Endothelial cell (in vitro differentiated cells): ENCODE measurements at regions not wholly inside any gene's neighbourhood (a gene's known extent, or its start where the extent isn't known, plus 50 kb on each side); places are given as distances from the start of the nearest gene placed in this dataset.

ENCODE experiments used
- DNase-seq: peaks from one replicate; pipeline ENCODE4 v3.0.0; 2021; ENCODE audit warnings: low spot score
- H3K27ac Mint-ChIP-seq: one replicate; pipeline ENCODE4 v1.8.0; 2021; ENCODE audit warnings: mixed read lengths, inconsistent platforms; ENCODE audit not compliant: unreplicated experiment
- H3K27me3 Mint-ChIP-seq: one replicate; pipeline ENCODE4 v1.8.0; 2021; ENCODE audit warnings: mild to moderate bottlenecking, moderate library complexity, mixed read lengths, inconsistent platforms; ENCODE audit not compliant: unreplicated experiment
- H3K36me3 Mint-ChIP-seq: one replicate; pipeline ENCODE4 v1.8.0; 2021; ENCODE audit warnings: mild to moderate bottlenecking, low read depth, mixed read lengths, inconsistent platforms; ENCODE audit not compliant: unreplicated experiment
- H3K4me1 Mint-ChIP-seq: one replicate; pipeline ENCODE4 v1.8.0; 2021; ENCODE audit warnings: mild to moderate bottlenecking, mixed read lengths, inconsistent platforms; ENCODE audit not compliant: unreplicated experiment
- H3K4me3 Mint-ChIP-seq: one replicate; pipeline ENCODE4 v1.8.0; 2021; ENCODE audit warnings: mild to moderate bottlenecking, mixed read lengths, inconsistent platforms; ENCODE audit not compliant: unreplicated experiment
- H3K9me3 Mint-ChIP-seq: one replicate; pipeline ENCODE4 v1.8.0; 2021; ENCODE audit warnings: mixed read lengths, inconsistent platforms; ENCODE audit not compliant: unreplicated experiment
- CTCF ChIP-seq: fragments of 200-600 bp; sonication (generic); IDR thresholded peaks from one replicate; pipeline ENCODE4 v1.5.0; 2021; ENCODE audit warnings: antibody characterized with exemption; ENCODE audit not compliant: unreplicated experiment

GRCh38 chr4:115780268-115780667 is 666.8 kb upstream of the NDST4 start:
- no peaks in the 10 kb centered on the region for H3K9me3 Mint-ChIP-seq
- no peak for TF ChIP-seq CTCF

GRCh38 chr4:115770046-115770543 is 656.7 kb upstream of the NDST4 start:
- DNase-seq, result no peak
- Mint-ChIP-seq H3K4me1 (no peaks in the 10 kb centered on the region), H3K4me3 (no peak overlapping the region), H3K27ac (no peak overlapping the region), H3K36me3 (no peaks in the 10 kb centered on the region), H3K9me3 (no peaks in the 10 kb centered on the region), H3K27me3 (peaks cover 1% of the 10 kb centered on the region)
- TF ChIP-seq CTCF, result no peak

More at GRCh38 chr4:115780268-115780667, 666.8 kb upstream of the NDST4 start:
- no peak for DNase-seq
- no peak overlapping the region for H3K27ac Mint-ChIP-seq
- no peaks in the 10 kb centered on the region for H3K4me1 Mint-ChIP-seq
- H3K27me3 Mint-ChIP-seq, result no peaks in the 10 kb centered on the region
- H3K36me3 Mint-ChIP-seq, result no peaks in the 10 kb centered on the region
- H3K4me3 Mint-ChIP-seq, result no peak overlapping the region

- Mint-ChIP-seq H3K4me1 (no peaks in the 10 kb centered on the region), H3K9me3 (no peaks in the 10 kb centered on the region), H3K27me3 (peaks cover 1% of the 10 kb centered on the region), H3K36me3 (no peaks in the 10 kb centered on the region), H3K4me3 (no peak overlapping the region), H3K27ac (no peak overlapping the region)
- no peak for DNase-seq
- TF ChIP-seq CTCF, result no peak
Observed at GRCh38 chr4:115769396-115769795, 656.0 kb upstream of the NDST4 start.

GRCh38 chr4:115763051-115763450 is 649.6 kb upstream of the NDST4 start:
- Mint-ChIP-seq H3K27me3 (peaks cover 1% of the 10 kb centered on the region), H3K4me3 (no peak overlapping the region)

GRCh38 chr4:115759231-115759630 is 645.8 kb upstream of the NDST4 start:
- DNase-seq, result no peak
- H3K4me1 Mint-ChIP-seq, result no peaks in the 10 kb centered on the region
- no peak for TF ChIP-seq CTCF
- H3K27me3 Mint-ChIP-seq, result no peaks in the 10 kb centered on the region
- H3K4me3 Mint-ChIP-seq, result no peak overlapping the region
- H3K36me3 Mint-ChIP-seq, result no peaks in the 10 kb centered on the region
- H3K9me3 Mint-ChIP-seq, result no peaks in the 10 kb centered on the region
- H3K27ac Mint-ChIP-seq, result no peak overlapping the region

More at GRCh38 chr4:115763051-115763450, 649.6 kb upstream of the NDST4 start:
- TF ChIP-seq CTCF, result no peak
- H3K36me3 Mint-ChIP-seq, result no peaks in the 10 kb centered on the region
- H3K9me3 Mint-ChIP-seq, result no peaks in the 10 kb centered on the region
- H3K27ac Mint-ChIP-seq, result no peak overlapping the region
- no peak for DNase-seq
- H3K4me1 Mint-ChIP-seq, result no peaks in the 10 kb centered on the region
